GM19372 (cell line): ENCODE measurements at regions not wholly inside any gene's neighbourhood (a gene's known extent, or its start where the extent isn't known, plus 50 kb on each side); places are given as distances from the start of the nearest gene placed in this dataset.
"Not testable (repeated sequence)": the region's sequence is repeated elsewhere in the genome, so short reads cannot be mapped to it uniquely, and the experiment has no call there.

ENCODE experiments used
- ATAC-seq: cut with Tn5 transposase; IDR thresholded peaks from one replicate; pipeline ENCODE4 v1.9.1; 2021; ENCODE audit warnings: mild to moderate bottlenecking, low read depth, moderate library complexity; ENCODE audit not compliant: unreplicated experiment

GRCh38 chr3:187795207-187795960 is 50.1 kb upstream of the BCL6 start:
- no peak for ATAC-seq

GRCh38 chr3:187798126-187798525 is 52.9 kb upstream of the BCL6 start:
- no peak for ATAC-seq

DNA sequence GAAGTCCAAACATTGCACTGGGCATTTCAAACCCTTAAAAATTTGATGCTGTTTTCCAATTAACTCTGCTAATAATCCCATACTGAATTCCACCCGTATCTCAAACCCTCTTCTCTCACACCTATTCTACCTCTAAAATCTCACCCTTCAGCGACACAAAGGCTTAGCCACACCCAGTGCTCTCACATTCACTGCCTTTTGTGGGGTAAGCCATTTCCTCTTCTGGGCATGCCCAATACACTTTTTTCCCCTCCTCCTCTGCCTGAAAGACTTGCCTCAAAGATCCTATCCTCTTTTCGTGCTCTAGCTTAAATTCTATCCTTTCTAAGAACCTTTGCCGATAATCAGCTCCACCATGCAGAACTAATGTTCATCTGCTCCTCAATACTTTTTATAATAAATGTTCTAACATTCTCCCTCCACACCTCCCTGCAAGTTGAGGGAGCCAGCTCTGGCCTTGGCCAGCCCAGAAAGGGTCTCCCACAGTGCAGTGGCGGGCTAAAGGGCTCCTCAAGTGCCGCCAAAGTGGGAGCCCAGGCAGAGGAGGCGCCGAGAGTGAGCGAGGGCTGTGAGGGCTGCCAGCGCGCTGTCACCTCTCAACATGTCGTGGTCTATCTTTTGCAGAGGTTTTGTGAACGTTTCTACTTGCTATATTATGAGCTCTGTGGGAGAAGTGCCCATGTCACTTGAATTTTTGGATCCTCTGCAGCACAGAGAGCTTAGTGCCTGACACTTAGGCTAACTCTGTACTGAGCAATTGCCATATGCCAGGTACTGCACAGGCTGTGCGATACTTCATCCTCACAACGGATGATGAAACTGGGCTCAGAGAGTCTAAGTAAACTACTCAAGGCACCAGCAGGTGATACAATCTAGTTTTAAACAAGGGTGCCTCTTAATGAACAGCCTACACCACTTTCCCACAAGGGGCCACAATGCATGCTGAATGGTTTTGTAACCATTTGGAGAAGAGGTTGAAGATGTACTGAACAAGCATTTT is 53.6 kb upstream of the BCL6 start:
- ATAC-seq = no peak

GRCh38 chr3:187799942-187800641 is 54.8 kb upstream of the BCL6 start:
- ATAC-seq = peak; percentile 48

DNA sequence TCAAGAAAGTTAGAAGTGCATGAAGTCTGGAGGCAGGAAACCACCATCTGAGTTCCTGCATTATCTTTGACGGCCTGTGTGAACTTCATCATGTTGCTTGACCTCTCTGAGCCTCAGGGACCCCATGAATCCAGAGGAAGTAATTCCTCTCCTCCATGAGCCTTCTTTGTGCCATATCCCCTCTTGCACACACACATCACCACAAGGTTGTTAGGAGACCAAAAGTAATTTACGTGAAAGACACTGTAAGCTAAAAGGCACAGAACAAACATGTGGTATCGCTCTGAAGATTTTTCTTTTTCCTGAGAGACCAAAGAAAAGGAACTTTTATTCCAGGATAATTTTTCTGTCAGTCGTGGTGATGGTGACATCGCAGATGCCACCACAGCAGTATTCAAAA is 55.9 kb upstream of the BCL6 start:
- ATAC-seq = no peak

DNA sequence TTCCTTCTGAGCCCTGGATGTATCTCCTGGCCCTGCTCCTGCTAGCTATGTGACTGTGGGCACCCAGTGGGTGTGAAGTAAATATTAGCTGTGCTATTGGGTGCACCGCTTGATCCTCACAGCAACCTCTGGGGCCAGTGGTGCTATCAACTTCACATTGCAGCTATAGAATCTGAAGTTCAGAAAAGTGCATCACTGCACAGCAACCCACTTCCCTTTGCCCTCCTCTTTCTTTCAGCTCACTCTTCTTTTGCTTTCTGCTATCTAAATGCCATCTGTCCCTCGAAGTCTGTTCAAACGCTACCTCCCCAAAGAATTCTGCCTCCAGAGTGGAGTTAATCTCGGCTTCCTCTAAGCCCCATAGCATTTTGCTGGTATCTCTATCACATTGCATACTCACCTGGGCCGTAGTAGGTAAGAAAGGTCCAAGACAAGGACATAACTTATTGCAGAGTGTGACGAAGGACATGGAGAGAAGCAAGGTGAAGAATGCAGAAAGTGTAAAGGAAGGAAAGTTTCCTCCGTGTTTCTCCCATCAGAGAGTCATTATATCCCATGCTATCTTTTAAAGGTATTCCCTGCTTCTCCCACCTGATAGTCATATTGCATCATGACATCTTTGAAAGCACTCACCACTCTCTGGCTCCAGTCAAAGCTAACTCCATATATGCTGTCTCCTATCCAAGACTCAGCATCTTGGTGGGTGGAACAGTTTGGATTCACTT is 57.1 kb upstream of the BCL6 start:
- ATAC-seq = no peak

- peak; percentile 91 for ATAC-seq
These were observed 57.6 kb upstream of the BCL6 start for GRCh38 chr3:187802928-187803259.

GRCh38 chr3:187804120-187804744 is 59.0 kb upstream of the BCL6 start:
- no peak for ATAC-seq

DNA sequence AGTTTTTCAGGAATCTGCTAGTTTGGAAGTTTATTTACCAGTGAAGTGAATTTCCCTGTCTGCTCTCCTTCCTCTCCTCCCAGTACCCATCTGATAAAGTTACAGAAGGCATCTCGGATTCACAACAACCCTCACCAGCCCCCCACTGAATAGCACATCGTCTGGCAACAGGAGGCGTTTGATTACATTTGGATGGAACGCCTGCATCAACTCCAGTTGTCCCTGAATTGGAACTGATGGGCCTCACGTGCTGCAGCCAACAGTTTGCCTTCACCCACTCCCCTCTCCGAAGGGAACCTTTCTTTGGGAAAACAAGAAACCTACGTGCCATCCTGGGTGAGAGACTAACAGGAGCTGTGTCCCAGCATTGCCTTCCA is 59.5 kb upstream of the BCL6 start:
- no peak for ATAC-seq

- no peak for ATAC-seq
These were observed 60.5 kb upstream of the BCL6 start for GRCh38 chr3:187805774-187806173.

DNA sequence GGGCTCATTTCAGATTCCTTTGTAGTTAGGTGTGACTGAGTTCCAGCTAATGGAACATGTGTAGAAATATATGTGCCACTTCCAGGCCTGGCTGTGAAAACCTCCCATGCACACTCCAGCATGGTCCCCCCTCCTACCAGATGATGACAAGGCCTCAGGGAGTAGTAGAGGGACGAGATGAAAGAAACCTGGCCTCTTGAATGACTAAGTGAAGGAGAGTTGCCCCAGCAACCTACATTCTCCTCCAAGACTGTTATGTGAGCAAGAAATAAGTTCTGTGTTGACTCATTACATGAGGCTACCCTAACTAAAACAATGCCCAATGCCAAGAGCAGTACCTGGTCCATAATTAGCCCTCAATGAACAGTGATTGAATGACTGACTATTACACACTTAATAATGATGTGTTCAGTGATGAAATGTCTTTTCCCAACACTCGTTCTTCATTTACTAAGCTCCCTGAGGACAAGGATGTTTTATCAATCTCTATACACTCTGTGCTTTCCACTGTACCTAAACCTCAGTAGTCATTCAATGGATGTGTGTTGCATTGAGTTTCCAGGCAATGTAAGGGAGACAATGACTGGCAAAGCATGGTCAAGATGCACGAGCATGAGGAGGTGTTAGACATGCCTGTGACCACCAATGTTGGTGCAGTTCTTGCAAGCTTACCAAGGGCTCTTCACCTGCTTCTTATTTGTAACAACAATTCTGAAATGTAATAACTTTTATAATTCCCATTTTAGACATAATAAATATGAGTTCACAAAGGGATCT is 62.0 kb upstream of the BCL6 start:
- ATAC-seq = no peak

DNA sequence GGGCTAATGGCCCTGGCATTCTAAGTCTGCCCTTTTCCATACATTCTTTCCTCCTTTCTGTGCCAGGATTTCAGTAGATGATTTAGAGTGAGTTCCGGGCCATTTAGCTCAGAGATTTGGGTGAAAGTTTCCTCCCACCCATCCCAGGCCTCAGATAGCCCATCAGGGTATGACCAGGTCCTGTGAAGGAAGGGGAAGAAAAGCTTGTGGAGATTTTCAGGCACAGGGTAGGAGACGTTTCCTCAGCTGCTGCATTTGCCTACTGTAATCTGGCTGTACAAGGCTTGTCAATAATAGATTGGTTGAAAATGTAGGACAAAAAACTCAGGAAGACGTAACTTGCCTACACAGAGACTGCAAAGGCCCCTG is 63.2 kb upstream of the BCL6 start:
- ATAC-seq = no peak

- ATAC-seq = no peak
These were observed 64.3 kb upstream of the BCL6 start for GRCh38 chr3:187809612-187809991.

GRCh38 chr3:187810021-187810446 is 64.8 kb upstream of the BCL6 start:
- no peak for ATAC-seq

DNA sequence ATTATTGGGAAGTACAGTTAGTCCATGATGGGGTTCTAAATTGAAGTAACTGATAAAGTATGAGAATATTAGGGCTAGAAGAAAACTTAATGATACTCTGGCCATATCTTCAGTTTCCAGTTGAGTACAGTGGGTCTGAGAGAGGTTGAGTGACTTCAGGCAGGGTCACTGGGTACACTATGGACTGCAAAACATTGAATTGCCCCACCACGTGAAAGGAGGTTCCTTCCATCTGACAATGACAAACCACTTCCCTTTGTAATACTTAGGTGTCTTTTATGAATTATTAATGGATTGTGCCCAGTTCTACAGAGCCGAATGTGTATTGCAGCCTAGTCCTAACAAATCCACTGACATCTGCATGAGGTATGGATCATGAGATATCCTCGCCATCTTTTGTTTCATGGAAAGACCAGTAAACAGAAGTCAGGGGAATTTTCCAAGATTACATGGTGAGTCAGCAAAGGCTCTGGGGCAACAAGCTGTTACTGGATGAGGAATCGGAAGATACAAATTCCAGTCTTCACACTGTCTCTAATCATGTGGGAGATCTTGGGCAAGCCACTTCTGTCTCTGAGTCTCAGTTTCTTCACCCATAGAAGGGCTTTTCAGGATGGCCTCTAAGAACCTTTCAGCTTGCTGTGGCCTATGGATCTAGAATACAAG is 66.5 kb upstream of the BCL6 start:
- no peak for ATAC-seq

DNA sequence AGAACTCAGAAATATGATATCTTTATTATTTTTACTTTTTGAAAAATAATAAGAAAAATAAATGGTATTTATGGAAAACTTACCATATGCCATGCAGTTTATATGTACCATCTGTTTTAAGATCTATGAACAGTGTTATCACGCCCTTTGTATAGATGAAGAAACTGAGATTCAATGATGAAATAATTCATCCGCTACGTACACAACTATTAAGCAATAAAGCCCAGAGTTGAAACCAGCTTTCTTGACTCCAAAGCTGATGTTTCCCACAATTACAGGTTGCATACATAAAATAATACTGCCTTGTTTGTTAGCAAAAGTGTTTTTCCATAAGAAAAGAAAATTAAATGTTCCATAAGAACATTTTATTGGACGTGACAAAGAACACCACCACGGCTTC is 67.2 kb upstream of the BCL6 start:
- no peak for ATAC-seq

- ATAC-seq = no peak
These were observed 67.9 kb upstream of the BCL6 start for GRCh38 chr3:187813198-187813597.

GRCh38 chr3:187817766-187818165 is 72.5 kb upstream of the BCL6 start:
- ATAC-seq = not testable (repeated sequence)
